ENCODE measurements at regions not wholly inside any gene's neighbourhood (a gene's known extent, or its start where the extent isn't known, plus 50 kb on each side); places are given as distances from the start of the nearest gene placed in this dataset.
"Not testable (repeated sequence)": the region's sequence is repeated elsewhere in the genome, so short reads cannot be mapped to it uniquely, and the experiment has no call there.

- DNase-seq = no peak
Observed at GRCh38 chr6:167230288-167230687, 60.8 kb upstream of the UNC93A start.

GRCh38 chr6:167232356-167232755 lies 58.8 kb upstream of the UNC93A start:
- DNase-seq = no peak

GRCh38 chr6:167233490-167233889 lies 57.6 kb upstream of the UNC93A start:
- no peak for DNase-seq

- not testable (repeated sequence) for DNase-seq
Observed at GRCh38 chr6:167234576-167234975, 56.5 kb upstream of the UNC93A start.

- DNase-seq = no peak
Observed at GRCh38 chr6:167235005-167235404, 56.1 kb upstream of the UNC93A start.

GRCh38 chr6:167235421-167236238 lies 55.5 kb upstream of the UNC93A start:
- DNase-seq = no peak

GRCh38 chr6:167236239-167236571 lies 54.9 kb upstream of the UNC93A start:
- no peak for DNase-seq

GRCh38 chr6:167237438-167238145 lies 53.5 kb upstream of the UNC93A start:
- no peak for DNase-seq

GRCh38 chr6:167238146-167238693 lies 52.9 kb upstream of the UNC93A start:
- DNase-seq = no peak

GRCh38 chr6:167238694-167239467 lies 52.2 kb upstream of the UNC93A start:
- DNase-seq = no peak

- DNase-seq = not testable (repeated sequence)
Observed at GRCh38 chr6:167239470-167239869, 51.6 kb upstream of the UNC93A start.

- DNase-seq = no peak
Observed at GRCh38 chr6:167240034-167240541, 51.0 kb upstream of the UNC93A start.
